HG03520 (cell line): ENCODE measurements at regions not wholly inside any gene's neighbourhood (a gene's known extent, or its start where the extent isn't known, plus 50 kb on each side); places are given as distances from the start of the nearest gene placed in this dataset.

Experiments used
- ATAC-seq: cut with Tn5 transposase; IDR thresholded peaks from one replicate; pipeline ENCODE4 v1.9.1; 2021; ENCODE audit warnings: mild to moderate bottlenecking, moderate library complexity; ENCODE audit not compliant: unreplicated experiment

DNA sequence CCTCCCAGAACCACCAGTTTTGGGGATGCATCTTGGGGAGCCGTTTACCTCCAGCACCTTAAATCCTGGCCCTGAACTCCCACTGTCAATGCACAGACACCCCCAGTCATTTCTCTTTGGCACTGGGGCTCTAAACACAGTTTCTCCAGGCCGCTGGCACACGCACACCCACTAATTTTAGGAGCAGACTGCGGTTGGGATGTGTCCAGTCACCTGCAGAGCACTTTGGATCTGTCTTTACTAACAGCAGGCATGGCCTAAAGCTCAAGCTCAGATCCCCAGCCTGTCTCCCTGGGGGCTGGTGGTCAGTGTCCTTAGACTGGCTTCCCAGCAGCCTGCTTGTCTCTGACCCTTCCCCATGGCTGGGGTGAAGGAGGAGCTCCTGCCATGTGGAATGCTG lies 49.9 kb downstream of the SYNE3 start:
- ATAC-seq: no peak

- ATAC-seq: no peak
These were observed 50.5 kb downstream of the SYNE3 start for GRCh38 chr14:95465936-95466335.

DNA sequence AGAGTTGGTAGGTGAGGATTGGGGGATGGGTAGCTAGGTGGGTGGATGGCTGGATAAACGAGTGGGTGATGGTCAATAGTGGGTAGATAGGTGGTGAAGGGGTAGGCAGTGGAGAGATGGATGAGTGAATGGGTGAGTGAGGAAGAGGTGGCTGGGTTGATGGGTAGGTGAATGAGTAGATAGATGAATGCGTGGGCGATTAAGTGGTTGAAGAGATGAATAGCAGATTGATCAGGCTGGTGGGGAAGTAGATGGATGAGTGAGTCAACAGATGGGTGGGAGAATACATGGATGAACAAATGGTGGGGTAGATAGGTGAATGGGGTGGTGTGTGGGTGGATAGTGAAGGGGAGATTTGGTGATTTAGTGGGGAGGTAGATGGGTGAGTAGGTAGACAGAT lies 51.1 kb downstream of the SYNE3 start:
- no peak for ATAC-seq

- ATAC-seq: no peak
These were observed 51.9 kb downstream of the SYNE3 start for GRCh38 chr14:95464514-95464913.

DNA sequence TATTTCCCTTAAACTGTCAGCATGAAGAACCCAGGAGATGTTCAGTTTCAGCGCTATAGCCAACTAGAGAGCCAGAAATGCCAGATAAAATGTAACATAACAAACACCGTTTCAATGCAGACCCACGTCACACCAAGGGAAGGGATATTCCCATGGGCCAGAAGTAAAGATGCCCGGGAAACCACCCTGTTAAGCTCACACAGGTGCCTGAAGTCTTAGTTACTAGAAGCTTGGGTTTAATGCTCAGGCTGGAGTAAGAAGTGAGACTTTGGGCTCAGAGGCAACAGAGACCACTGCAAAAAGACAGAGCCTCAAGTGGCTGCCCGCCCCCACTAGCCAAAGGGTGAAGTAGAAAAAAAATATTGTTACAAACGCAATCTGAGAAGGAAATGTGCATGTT lies 52.3 kb downstream of the SYNE3 start:
- no peak for ATAC-seq

DNA sequence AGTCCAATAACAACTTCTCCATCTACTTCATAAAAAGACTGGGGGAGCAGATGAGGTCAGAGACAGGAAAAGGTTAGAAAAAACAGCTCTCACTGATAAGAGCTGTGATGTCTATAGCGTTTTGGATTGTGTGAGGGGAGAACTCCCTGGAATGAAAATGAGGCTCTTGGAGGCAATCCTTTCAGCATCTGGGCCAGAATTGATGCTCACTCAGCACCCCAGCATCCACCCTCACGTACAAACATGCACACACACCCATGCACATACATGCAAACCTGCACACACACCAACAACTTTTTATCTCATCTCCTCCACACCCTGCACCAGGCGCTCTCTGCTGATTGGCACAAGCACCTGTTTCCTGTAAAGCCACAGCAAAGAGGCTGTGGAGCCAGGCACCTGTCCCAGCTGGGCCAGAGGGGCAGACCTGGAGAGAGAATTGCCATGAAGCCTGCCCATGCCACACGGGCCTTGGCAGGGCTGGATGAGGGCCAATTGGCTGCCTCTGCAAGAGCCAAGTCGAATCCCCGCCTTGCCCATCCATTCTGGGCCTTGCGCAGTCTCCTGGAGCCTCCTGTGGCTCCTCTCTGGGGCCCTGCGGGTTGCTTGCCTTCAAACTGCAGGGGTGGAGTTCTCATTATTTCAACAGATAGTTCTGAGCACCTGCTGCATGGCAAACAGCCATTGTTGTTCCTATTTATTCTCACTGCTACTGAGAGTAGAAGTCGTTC lies 53.1 kb downstream of the SYNE3 start:
- no peak for ATAC-seq

- ATAC-seq: no peak
These were observed 54.0 kb downstream of the SYNE3 start for GRCh38 chr14:95462491-95462890.

DNA sequence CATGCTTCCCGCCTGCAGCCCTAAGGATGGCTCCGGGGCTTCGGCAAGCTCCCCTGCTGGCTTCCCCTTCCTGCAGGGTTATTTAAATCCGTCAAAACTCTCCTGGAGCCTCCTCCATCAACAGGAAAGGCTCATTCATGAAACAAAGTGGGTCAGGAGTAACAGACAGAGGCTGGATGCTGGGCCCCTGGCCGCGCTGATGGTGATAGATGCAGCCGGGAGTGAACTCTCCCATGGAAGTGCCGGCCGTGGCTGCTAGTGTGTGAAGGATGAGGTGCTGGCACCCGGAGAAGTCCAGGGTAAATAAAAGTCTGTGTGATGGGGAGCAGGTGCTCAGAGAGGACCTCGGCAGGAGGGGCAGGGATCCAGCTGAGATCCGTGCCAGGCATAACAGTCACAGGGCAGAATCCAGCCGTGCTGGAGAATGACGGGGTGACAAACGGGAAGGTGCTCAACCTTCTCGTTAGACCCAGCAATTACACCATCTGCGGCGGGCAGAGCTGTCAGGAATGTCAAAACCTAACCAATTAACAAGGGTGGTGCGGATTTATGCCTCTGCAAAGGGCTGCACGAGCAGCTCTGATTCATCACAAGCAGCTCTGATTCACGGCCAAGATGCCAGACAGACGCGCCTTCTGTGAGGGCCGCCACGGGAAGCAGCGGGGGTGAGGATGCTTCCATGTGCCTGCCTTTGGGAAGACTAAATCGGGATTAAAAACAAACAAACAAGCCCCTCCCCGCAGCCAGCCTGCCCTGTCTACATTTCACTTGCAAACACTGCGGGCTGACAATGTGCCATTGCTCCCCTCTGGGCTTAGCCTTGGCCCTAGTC lies 55.6 kb downstream of the SYNE3 start:
- ATAC-seq: no peak

DNA sequence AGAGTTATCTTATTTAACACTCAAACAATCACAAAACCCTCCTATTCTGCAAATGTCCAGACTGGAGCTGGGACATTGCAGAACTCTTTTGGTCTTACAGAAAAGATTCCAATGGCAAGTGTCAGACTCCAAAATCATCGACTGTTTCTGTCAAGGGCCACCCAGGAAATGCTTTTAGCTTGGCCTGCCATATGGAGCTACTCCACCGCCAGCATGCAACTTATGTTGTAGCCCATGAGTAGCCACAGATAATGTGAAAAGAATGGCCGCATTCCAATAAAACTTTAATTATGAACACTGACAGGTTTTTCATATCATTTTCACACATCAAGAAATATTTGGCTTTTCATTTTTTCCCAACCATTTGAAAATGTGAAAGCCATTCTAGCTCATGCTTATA lies 57.5 kb downstream of the SYNE3 start:
- ATAC-seq: no peak

- ATAC-seq: no peak
These were observed 58.0 kb downstream of the SYNE3 start for GRCh38 chr14:95458459-95458858.

GRCh38 chr14:95456281-95456680 lies 60.2 kb downstream of the SYNE3 start:
- ATAC-seq: no peak

- ATAC-seq: no peak
These were observed 61.2 kb downstream of the SYNE3 start for GRCh38 chr14:95455246-95455645.

- ATAC-seq: no peak
These were observed 62.8 kb downstream of the SYNE3 start for GRCh38 chr14:95453713-95453980.

GRCh38 chr14:95452893-95453712 lies 63.3 kb downstream of the SYNE3 start:
- ATAC-seq: no peak

GRCh38 chr14:95452176-95452892 lies 64.1 kb downstream of the SYNE3 start:
- no peak for ATAC-seq

DNA sequence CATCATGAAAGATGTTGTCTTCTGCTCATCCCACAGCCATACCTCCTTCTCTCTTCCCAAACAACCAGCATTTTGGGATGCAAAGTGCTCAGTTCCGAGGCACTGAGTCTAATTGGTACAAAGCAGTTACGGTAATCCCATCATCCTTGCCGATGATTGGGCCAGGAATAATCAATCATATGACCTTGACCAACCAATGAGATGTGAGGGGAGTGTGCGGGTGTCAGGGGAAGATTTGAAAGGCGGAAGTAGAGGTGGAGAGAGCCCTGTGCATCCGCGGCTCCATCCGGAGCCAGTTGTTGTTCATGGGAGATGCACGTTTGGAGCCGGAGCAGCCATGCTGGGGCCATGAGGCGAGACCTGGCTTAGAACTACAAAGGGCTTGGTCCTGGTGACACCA lies 67.3 kb downstream of the SYNE3 start:
- no peak for ATAC-seq

DNA sequence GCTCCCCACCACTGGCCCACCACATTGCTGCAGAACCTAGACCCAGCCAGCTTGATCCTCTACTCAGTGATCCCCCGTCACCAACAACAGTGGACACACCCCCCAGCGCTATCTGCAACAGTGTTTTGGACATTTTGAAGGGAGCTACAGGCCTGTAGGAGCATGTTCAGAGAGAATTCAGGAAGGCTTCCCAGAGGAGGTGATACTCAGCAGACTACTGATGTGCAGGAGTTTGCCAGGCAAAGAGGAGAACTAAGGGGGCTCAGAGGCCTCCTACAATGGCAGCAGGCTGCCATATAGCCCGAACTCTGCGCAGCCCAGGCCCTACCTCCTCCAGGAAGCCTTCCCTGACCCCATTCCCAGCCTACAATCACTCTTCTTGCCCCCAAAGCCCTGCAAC lies 70.0 kb downstream of the SYNE3 start:
- ATAC-seq: no peak

- ATAC-seq: no peak
These were observed 70.8 kb downstream of the SYNE3 start for GRCh38 chr14:95445676-95446075.

- no peak for ATAC-seq
These were observed 71.3 kb downstream of the SYNE3 start for GRCh38 chr14:95445161-95445560.

GRCh38 chr14:95444132-95445129 lies 72.0 kb downstream of the SYNE3 start:
- no peak for ATAC-seq
